GM19324 (cell line): ENCODE measurements at regions not wholly inside any gene's neighbourhood (a gene's known extent, or its start where the extent isn't known, plus 50 kb on each side); places are given as distances from the start of the nearest gene placed in this dataset.
"Not testable (repeated sequence)": the region's sequence is repeated elsewhere in the genome, so short reads cannot be mapped to it uniquely, and the experiment has no call there.

Experiments
- ATAC-seq: cut with Tn5 transposase; IDR thresholded peaks from one replicate; pipeline ENCODE4 v1.9.1; 2021; ENCODE audit warnings: mild to moderate bottlenecking, moderate library complexity; ENCODE audit not compliant: unreplicated experiment, low FRiP score

DNA sequence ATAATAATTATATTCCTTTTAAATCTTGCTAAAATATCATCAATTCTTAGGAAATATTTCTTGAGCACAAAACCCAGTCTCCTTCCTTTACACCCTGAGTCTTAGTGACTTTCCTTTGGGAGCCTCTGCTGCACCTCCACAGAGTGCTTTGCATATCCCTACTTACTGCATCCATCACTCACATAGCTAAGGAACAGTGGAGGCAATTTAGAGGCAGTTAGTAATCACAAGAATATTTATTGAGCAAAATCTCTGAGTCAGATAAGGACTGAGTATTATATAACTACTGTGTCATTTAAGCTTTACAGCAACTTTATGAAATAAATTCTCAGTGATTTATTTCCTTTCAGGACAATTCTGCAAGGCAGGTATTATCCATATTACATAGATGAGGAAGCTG, 327.7 kb downstream of the TMX3 start:
- no peak for ATAC-seq

DNA sequence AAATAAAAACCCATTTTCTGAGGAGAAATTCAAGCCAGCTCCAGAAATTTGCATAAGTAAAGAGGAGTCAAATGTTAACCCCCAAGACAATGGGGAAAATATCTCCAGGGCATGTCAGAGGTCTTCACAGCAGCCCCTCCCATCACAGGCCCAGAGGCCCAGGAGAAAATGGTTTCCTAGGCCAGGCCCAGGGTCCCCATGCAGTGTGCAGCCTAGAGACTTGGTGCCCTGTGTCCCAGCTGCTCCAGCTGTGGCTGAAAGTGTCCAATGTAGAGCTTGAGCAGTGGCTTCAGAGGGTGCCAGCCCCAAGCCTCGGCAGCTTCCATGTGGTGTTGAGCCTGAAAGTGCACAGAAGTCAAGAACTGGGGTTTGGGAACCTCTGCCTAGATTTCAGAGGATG, 330.9 kb downstream of the TMX3 start:
- not testable (repeated sequence) for ATAC-seq

GRCh38 chr18:68376926-68377325, 338.0 kb downstream of the TMX3 start:
- no peak for ATAC-seq

DNA sequence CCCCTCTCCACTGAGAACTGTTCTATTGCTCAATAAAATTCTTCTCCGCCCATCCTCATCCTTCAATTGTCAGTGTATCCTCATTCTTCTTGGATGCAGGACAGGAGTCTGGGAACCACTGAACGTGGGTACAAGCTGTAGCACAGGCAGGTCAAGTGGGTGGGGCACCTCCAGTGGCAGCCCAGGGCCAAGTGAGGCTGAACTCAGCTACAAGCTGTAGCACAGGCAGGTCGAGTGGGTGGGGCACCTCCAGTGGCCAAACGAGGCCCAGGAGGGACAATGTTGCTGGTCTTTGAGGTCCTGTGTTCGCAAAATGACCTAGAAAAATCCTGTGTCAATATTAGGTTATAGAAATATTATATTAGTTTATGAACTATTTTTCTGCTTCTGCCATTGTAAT, 352.0 kb downstream of the TMX3 start:
- ATAC-seq, result no peak

DNA sequence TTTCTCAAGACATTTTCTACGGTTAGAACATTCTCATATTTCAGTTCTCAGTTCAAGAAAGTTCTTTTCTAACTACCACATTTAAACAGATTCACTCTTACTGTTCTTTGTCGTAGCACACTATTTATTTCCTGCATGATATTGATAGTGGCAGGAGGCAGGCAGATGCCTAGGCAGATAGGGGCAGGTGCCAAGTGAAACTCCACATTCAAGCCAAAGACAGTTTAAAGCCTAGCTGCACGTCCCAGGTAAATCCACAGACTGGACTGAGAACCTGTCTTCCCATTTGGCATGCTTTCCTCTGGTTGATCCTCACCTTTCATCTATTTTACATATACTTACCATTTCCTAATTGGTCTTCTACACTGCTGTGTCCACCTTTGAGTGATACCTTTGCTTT, 359.3 kb downstream of the TMX3 start:
- ATAC-seq, result no peak

DNA sequence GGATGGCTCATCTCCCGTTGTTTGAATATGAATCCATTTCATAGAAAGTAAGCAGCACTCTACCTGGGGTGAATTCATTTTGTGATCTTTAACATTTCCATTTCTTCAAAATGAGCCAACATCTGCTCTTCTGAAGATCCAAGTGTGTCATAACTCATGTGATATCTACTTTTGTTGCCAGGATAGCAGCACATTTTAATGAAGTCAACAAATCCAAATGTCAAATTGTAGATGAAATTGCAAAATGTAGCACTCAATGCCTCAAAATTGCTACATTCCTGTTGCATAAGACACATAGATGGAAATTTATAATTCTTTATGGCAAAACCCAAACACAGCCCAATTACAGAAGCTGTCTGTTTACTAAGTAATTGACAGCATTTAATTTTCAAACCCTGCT, 360.7 kb downstream of the TMX3 start:
- no peak for ATAC-seq

- ATAC-seq, result no peak
Observed at GRCh38 chr18:68342039-68342659, 372.8 kb downstream of the TMX3 start.

DNA sequence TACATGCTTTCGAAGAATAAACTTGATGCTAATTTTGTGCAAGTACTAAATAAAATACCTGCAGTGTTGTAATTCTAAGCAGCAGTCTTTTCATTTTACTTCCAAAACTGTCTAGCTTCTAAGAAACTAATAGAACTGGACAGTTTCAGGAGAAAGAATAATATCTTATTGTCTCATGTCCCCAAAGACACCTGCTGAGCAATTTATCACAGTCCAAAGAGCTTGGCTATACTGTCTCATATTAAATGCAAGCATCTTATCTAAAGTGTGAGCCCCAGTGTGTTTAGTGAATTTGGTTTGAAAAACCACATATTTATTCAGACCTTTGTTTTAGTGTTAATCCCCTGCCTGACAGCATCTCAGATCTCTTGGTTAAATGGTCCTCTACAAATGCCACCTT, 374.3 kb downstream of the TMX3 start:
- ATAC-seq, result no peak

GRCh38 chr18:68330658-68331057, 384.2 kb downstream of the TMX3 start:
- no peak for ATAC-seq

DNA sequence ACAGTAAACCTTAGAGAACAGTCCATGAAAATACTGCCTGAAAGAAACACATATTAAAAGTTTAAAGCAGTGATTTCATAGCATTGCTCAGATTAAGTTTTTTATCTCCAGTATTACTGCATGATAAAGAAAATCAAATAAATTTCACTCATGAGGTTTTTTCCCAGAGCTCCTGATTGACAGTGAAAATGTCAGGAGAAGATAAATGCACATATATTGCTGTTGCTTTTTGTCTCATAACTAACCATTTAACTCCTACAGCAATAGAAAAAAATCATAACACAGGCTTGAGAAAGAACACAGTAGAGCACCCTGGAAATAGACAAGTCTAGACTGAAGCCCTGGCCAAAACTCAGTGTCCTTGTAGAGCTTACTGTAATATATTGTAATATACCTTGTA, 391.0 kb downstream of the TMX3 start:
- no peak for ATAC-seq

- no peak for ATAC-seq
Observed at GRCh38 chr18:68316636-68317035, 398.3 kb downstream of the TMX3 start.

DNA sequence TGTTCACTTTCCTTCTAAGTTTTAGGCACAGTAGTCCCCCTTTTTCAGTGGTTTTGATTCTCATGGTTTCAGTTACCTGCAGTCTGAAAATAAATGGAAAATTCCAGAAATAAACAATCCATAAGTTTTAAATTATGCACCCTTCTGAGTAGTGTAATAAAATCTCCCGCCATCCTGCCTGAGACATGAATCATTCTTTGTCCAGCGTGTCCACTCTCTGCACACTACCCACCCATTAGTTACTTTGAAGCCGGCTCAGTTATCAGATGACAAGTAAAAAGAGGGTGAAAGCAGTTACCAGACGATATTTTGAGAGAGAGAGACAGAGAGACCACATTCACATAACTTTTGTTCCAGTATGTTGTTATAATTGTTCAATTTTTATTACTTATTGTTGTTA, 400.5 kb downstream of the TMX3 start:
- no peak for ATAC-seq

DNA sequence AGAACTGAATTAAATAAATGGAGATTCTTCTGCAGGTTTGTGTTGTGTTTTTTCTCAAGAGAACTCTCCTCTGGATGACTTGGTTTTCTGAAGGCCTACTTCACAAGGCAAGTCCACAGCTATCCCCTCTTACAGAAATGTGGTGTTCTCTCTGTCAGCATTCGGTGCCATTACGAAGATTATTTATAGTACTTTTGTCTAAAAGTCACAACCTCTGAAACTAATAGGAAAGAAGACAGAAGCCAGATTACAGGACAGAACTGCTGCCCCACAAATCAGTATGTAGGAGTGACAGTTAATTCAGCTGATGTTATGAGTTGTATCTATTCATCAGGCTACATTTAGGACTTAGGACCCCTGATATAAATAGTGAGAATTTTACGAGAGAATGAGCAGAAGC, 413.5 kb downstream of the TMX3 start:
- ATAC-seq, result no peak

GRCh38 chr18:68299906-68300305, 415.0 kb downstream of the TMX3 start:
- no peak for ATAC-seq

DNA sequence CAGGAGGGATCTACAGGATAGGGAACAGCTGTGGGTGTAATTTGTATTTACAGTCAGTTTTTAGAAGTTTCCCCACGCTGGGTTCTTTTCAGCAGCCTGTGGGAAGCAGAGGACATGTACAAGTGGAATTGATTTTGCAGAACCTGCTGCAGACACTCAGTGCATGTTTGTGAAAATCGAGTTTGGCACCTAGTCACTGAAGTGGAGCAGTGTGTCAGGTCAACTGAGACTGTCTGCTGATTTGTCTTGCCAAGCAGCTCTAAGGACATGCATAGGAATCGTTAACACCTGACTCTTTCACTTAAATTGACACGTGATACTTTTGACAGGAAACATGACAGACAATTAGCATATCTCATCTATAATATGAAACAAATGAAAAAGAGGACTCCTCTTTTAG, 416.6 kb downstream of the TMX3 start:
- no peak for ATAC-seq

- ATAC-seq, result no peak
Observed at GRCh38 chr18:68288408-68288807, 426.5 kb downstream of the TMX3 start.

DNA sequence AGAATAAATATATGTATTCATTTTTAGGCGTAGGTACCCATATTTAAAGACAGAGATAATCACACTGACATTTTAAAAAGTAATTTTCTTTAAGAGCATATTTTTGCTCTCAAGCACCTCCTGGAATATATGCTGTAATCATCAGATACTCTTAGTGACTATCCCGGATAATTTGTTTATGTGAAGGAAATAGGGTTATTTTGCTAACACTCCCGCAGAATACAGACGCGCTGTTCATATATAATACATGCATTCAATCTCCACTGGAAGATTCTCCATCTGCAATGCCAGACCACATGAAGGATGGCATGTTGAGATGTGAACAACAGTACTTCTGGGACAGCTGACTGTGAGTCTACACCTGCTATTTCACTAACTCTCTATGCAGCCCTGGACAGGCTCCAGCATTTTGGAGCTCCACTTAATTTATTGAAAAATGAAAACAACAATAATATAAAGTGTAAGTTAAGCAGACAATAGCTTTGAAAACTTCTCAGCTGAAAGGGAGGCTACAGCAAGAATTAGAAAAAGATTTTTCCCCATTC, 430.6 kb downstream of the TMX3 start:
- ATAC-seq, result no peak

DNA sequence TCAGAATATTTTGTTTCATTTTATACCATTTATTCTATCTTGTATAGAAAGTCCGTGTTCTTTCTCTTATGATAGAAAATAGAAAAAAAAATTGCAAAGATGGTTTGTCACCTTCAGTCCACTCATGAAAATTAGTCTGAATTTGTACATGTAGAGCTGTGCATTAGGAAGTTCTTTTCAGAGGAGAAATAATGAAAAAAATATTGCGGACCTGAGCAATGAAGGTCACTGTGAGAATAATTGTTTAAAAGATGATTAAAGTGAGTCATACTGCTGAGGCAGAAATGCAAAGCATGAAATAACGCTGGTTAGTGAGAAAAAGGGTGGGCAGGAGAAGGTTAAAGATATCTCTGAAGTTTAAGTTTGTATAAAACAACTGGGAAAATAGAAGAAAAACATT, 431.1 kb downstream of the TMX3 start:
- ATAC-seq, result no peak

DNA sequence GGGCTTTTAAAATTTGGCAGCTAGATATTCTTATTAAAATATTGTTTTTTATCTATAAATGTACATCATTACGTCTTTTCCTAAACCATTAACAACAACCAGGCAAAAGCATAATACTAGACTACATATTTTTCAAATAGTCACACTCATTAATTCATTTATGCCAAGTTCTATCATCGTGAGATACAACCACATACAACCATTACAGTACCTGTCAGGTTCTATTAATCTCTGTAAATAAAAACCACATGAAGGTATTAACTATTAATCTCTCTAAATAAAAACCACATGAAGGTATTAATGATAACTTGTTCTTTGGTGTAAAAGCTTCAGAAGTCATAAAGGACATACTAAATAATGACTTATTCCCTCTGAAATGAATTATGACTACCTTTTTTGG, 432.7 kb downstream of the TMX3 start:
- ATAC-seq, result no peak

DNA sequence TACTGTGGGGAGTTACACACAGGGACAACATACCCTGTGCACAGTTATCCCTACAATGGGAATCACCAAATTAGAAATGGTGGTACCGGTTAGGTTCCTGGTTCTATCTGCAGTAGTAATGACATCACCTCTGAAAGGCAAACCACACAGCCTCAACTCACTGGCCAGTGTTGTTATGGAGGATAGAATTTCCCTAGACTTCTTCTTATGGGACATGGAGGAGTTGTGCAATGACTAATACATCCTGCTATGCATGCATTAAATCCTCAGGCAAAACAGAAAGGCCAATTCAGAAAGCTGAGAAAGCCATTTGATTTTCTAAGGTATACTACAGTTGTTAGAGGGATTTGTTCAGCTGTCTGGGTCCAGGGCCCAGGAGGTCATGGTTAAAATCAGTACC, 439.3 kb downstream of the TMX3 start:
- no peak for ATAC-seq

GRCh38 chr18:68270017-68270416, 444.9 kb downstream of the TMX3 start:
- no peak for ATAC-seq

GRCh38 chr18:68267583-68267982, 447.3 kb downstream of the TMX3 start:
- no peak for ATAC-seq

DNA sequence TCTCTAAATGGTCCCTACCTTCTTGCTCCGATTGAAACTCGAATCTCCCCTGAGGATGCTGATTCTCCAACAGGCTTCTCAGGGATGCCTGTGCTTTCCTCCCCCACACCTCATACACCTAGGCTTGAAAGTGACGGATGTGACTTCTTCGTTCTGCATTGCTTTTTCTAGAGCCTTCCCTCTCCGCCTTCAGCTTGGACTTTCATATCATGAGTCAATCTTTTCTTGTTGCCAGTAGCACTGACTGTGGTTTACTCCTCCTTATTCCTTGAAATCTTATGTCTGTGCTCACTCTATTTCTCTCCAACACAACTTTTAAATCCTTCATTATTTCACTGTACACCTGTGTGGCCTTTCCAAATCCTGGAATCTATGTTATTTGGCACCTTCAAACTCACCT, 451.4 kb downstream of the TMX3 start:
- ATAC-seq, result no peak
